ENCODE measurements at regions not wholly inside any gene's neighbourhood (a gene's known extent, or its start where the extent isn't known, plus 50 kb on each side); places are given as distances from the start of the nearest gene placed in this dataset.

DNA sequence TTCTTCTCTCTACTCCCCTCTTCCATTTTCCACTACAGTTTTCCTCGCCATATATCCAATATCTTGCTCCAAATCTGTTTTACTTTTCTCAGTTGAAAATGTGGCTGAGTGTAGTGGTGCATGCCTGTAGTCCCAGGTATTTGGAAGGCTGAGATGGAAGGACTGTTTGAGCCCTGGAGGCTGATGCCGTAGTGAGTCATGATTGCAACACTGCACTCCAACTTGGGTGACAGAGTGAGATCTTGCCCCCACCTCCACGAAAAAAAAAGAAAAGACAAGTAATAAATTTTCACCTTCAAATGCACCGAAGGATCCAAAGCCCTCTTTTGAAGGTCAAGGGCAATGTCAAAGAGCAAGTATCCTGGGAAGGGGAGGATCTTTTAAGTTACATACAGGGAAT, 592.3 kb downstream of the TMEM114 start:
- no peak for DNase-seq (ENCODE audit: extremely low spot score)
- no peaks in the 10 kb centered on the region for H3K4me1 ChIP-seq
- no peaks in the 10 kb centered on the region for H3K36me3 ChIP-seq
- no peaks in the 10 kb centered on the region for H3K27me3 ChIP-seq
- 81% methylated on average over 4 of the region's 4 CpGs for WGBS
- intact Hi-C loops (cut with DNase I) = no loop called here
- H3K4me3 ChIP-seq = no peak overlapping the region
- TF ChIP-seq POLR2A (IDR thresholded peaks at IDR 0.05; ENCODE audit: low read depth) (no peak), EP300 (IDR thresholded peaks at IDR 0.05) (no peak), POLR2AphosphoS5 (IDR thresholded peaks at IDR 0.05) (no peak), CTCF (IDR thresholded peaks at IDR 0.05) (no peak)
- no peak overlapping the region for H3K27ac ChIP-seq (replicated peaks in 1 of 4)
- H3K9me3 ChIP-seq = no peaks in the 10 kb centered on the region

- whole genome bisulfite sequencing = 35% methylated on average over 3 of the region's 3 CpGs
- no peaks in the 10 kb centered on the region for H3K9me3 ChIP-seq
- H3K27ac ChIP-seq (replicated peaks in 1 of 4) = no peak overlapping the region
- H3K36me3 ChIP-seq = no peaks in the 10 kb centered on the region
- DNase-seq (ENCODE audit: extremely low spot score) = peak; percentile 62
- TF ChIP-seq POLR2AphosphoS5 (IDR thresholded peaks at IDR 0.05) (no peak), CTCF (IDR thresholded peaks at IDR 0.05) (no peak), EP300 (IDR thresholded peaks at IDR 0.05) (no peak), POLR2A (IDR thresholded peaks at IDR 0.05; ENCODE audit: low read depth) (no peak)
- no peak overlapping the region for H3K4me3 ChIP-seq
- intact Hi-C loops (cut with DNase I) = no loop called here
- H3K4me1 ChIP-seq = no peaks in the 10 kb centered on the region
- H3K27me3 ChIP-seq = no peaks in the 10 kb centered on the region
Observed at GRCh38 chr16:7992616-7993015, 597.7 kb downstream of the TMEM114 start.

- Histone ChIP-seq H3K9me3 (no peaks in the 10 kb centered on the region), H3K36me3 (no peaks in the 10 kb centered on the region), H3K27me3 (peaks cover 0 to 3% (median 0%) of the 10 kb centered on the region in 4 donors), H3K4me3 (peak overlapping the region in 3 of 4 donors; percentile 2 to 24 (median 9)), H3K4me1 (no peaks in the 10 kb centered on the region), H3K27ac (replicated peaks in 1 of 4) (no peak overlapping the region)
- DNase-seq (ENCODE audit: extremely low spot score) = peak; percentile 7
- WGBS = 56% methylated on average over 11 of the region's 11 CpGs
- TF ChIP-seq EP300 (IDR thresholded peaks at IDR 0.05) = no peak
- TF ChIP-seq POLR2AphosphoS5 (IDR thresholded peaks at IDR 0.05) = no peak
- TF ChIP-seq CTCF (IDR thresholded peaks at IDR 0.05) = no peak
- no peak for TF ChIP-seq POLR2A (IDR thresholded peaks at IDR 0.05; ENCODE audit: low read depth)
- intact Hi-C loops (cut with DNase I) = no loop called here
Observed at GRCh38 chr16:7990626-7991260, 599.6 kb downstream of the TMEM114 start.

DNA sequence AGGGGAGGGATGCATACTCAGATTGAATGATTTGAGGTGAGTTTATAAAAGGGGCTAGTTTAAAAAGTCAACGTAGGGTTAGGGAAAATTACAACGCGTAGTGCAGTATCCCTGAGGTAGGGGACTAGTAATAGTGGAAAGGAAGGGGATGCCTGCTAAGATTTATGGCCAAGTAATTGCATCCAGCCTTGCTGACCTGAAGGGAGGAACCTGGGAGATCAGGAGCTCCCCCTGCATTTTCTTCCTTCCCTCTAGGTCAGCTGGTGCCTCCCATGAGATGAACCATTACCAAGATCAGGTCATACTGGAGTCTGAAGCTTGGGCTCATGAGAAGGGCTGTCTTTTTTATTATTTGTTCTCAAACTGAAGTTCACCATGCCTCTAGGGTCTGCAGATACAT, 606.6 kb downstream of the TMEM114 start:
- no peaks in the 10 kb centered on the region for H3K9me3 ChIP-seq
- H3K27me3 ChIP-seq = peaks cover 0 to 3% (median 0%) of the 10 kb centered on the region in 4 donors
- intact Hi-C loops (cut with DNase I) = no loop called here
- WGBS = 79% methylated on average over 2 of the region's 3 CpGs
- TF ChIP-seq POLR2A (IDR thresholded peaks at IDR 0.05; ENCODE audit: low read depth) (no peak), POLR2AphosphoS5 (IDR thresholded peaks at IDR 0.05) (no peak), EP300 (IDR thresholded peaks at IDR 0.05) (no peak), CTCF (IDR thresholded peaks at IDR 0.05) (no peak)
- no peak overlapping the region for H3K4me3 ChIP-seq
- no peaks in the 10 kb centered on the region for H3K4me1 ChIP-seq
- no peak overlapping the region for H3K27ac ChIP-seq (replicated peaks in 1 of 4)
- no peaks in the 10 kb centered on the region for H3K36me3 ChIP-seq
- no peak for DNase-seq (ENCODE audit: extremely low spot score)

GRCh38 chr16:7980133-7980483, 610.2 kb downstream of the TMEM114 start:
- WGBS = 25% methylated on average over 2 of the region's 2 CpGs
- no peaks in the 10 kb centered on the region for H3K9me3 ChIP-seq

More at GRCh38 chr16:7980133-7980483, 610.2 kb downstream of the TMEM114 start:
- TF ChIP-seq POLR2AphosphoS5 (IDR thresholded peaks at IDR 0.05) (no peak), CTCF (IDR thresholded peaks at IDR 0.05) (no peak), POLR2A (IDR thresholded peaks at IDR 0.05; ENCODE audit: low read depth) (no peak), EP300 (IDR thresholded peaks at IDR 0.05) (no peak)
- Histone ChIP-seq H3K4me1 (no peaks in the 10 kb centered on the region), H3K27ac (replicated peaks in 1 of 4) (no peak overlapping the region), H3K4me3 (no peak overlapping the region), H3K27me3 (no peaks in the 10 kb centered on the region), H3K36me3 (no peaks in the 10 kb centered on the region)
- no peak for DNase-seq (ENCODE audit: extremely low spot score)
- intact Hi-C loops (cut with DNase I) = no loop called here

Data from esophagus muscularis mucosa (tissue), 4 donors.